H54 (cell line): ENCODE measurements at regions not wholly inside any gene's neighbourhood (a gene's known extent, or its start where the extent isn't known, plus 50 kb on each side); places are given as distances from the start of the nearest gene placed in this dataset.

Source experiments
- DNase-seq: peaks from one replicate; pipeline ENCODE4 v3.0.0; 2011; ENCODE audit warnings: low spot score, mixed read lengths; ENCODE audit not compliant: insufficient read length
- FAIRE-seq: peaks from 3 replicates; lab custom pipeline; 2011; peaks lifted over from hg19 to GRCh38; lab: Jason Lieb, UNC
- POLR2A ChIP-seq: IDR thresholded peaks from 2 replicates; pipeline ENCODE4 v1.6.1; 2011; ENCODE audit warnings: low read depth, mild to moderate bottlenecking, low read length

GRCh38 chr16:9542165-9542755, 450.8 kb downstream of the HAPSTR1 start:
- FAIRE-seq, result no peak
- no peak for DNase-seq
- no peak for TF ChIP-seq POLR2A

- DNase-seq (no peak), FAIRE-seq (no peak)
- TF ChIP-seq POLR2A, result no peak
These were observed 454.3 kb downstream of the HAPSTR1 start for GRCh38 chr16:9545522-9546437.

- TF ChIP-seq POLR2A, result no peak
- FAIRE-seq (no peak), DNase-seq (no peak)
These were observed 455.0 kb downstream of the HAPSTR1 start for GRCh38 chr16:9546438-9546786.

GRCh38 chr16:9549487-9549886, 458.0 kb downstream of the HAPSTR1 start:
- DNase-seq (no peak), FAIRE-seq (no peak)
- TF ChIP-seq POLR2A, result no peak

DNA sequence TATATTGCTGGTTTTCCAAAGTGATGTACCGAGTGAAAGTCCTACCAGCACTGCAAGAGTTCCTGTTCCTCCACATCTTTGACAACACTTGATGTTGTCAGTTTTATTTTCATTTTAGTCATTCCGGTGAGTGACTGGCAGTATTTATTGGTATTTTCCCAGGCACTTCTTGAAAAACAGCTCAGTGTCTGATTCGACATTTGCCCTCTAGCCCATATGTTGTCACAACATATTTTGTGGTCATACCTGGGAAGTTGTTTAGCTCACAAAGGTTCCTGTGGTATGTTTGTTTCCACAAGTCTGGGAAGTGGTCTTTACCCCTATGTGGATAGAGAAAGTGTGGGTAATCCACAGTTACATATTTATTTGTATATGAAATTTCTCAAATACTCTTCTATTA, 463.6 kb downstream of the HAPSTR1 start:
- DNase-seq (no peak), FAIRE-seq (no peak)
- no peak for TF ChIP-seq POLR2A

- no peak for DNase-seq
- TF ChIP-seq POLR2A, result no peak
- no peak for FAIRE-seq
These were observed 465.7 kb downstream of the HAPSTR1 start for GRCh38 chr16:9556949-9557665.

DNA sequence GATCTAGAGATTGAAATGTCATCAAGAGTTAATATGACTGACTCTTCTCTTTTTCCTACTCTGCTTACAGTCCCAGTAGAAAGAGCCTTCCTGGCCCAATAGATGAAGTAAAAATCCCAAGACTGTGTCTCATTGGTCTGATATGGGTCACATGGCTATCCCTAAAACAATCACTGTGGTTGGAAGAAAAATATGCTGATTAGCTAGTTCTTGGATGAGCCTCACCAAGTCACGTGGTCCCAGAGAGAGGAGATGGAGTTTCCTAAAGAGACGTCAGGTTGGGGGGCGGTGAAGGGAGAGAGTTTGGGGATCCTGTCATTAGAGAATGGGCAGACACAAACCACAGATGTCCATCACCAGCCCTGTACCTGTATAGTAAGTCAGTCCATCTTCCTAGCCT, 466.3 kb downstream of the HAPSTR1 start:
- no peak for TF ChIP-seq POLR2A
- no peak for DNase-seq
- no peak for FAIRE-seq

GRCh38 chr16:9566099-9566498, 474.7 kb downstream of the HAPSTR1 start:
- FAIRE-seq (no peak), DNase-seq (no peak)
- TF ChIP-seq POLR2A, result no peak

- FAIRE-seq, result no peak
These were observed 476.2 kb downstream of the HAPSTR1 start for GRCh38 chr16:9567666-9568065.

GRCh38 chr16:9568261-9568660, 476.8 kb downstream of the HAPSTR1 start:
- no peak for FAIRE-seq

More at GRCh38 chr16:9567666-9568065, 476.2 kb downstream of the HAPSTR1 start:
- no peak for DNase-seq
- TF ChIP-seq POLR2A, result no peak

GRCh38 chr16:9570521-9570920, 479.1 kb downstream of the HAPSTR1 start:
- DNase-seq (no peak), FAIRE-seq (no peak)
- no peak for TF ChIP-seq POLR2A

More at GRCh38 chr16:9568261-9568660, 476.8 kb downstream of the HAPSTR1 start:
- DNase-seq, result no peak
- TF ChIP-seq POLR2A, result no peak

DNA sequence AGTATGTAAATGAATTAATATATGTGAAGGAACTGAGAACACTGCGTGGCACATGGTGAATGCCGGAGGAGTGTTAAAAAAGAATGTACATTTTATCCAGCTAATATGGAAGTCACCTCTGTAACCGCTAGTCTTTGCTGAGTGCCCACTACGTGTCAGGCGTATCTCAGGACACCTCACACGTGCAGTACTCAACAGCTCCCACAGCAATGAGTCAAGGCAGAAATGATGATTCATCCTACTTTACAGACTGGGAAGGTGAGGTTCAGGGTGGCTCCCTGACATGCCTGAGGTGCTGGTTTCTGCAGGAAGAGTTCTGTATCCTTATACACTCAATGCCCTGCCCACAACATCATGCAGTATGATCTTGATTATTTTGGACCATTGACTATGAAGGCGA, 487.0 kb downstream of the HAPSTR1 start:
- no peak for TF ChIP-seq POLR2A
- FAIRE-seq, result no peak
- no peak for DNase-seq

- no peak for DNase-seq
- FAIRE-seq, result no peak
- TF ChIP-seq POLR2A, result no peak
These were observed 488.6 kb downstream of the HAPSTR1 start for GRCh38 chr16:9580025-9580424.

DNA sequence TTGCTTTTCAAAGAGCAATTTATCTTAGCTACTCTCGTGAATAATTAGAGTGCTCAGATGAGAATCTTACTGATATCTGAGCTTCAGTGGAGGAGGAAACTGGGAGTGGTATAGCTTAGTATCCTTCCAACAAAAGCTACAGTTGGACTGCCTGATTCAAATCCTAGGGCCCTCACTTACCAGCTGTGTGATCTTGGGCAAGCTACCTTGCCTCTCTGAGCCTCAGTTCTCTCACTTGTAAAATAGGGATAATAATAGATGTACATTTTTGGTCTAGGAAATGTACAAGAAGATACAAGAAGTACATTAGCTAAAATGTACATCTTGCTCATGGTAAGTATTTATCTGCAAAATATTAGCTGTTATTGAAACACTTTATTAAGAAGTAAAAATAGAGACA, 502.0 kb downstream of the HAPSTR1 start:
- TF ChIP-seq POLR2A, result no peak
- no peak for FAIRE-seq

More for the DNA sequence above, 502.0 kb downstream of the HAPSTR1 start:
- no peak for DNase-seq
